NCI-H2107 treated with DMSO at 0.1 percent for 48 hours (cell line): ENCODE measurements at regions not wholly inside any gene's neighbourhood (a gene's known extent, or its start where the extent isn't known, plus 50 kb on each side); places are given as distances from the start of the nearest gene placed in this dataset.
"Not testable (repeated sequence)": the region's sequence is repeated elsewhere in the genome, so short reads cannot be mapped to it uniquely, and the experiment has no call there.

Source experiments
- DNase-seq: peaks from one replicate; lab custom pipeline; 2025; ENCODE audit not compliant: unreplicated experiment; lab: John Stamatoyannopoulos, UW

GRCh38 chr6:71822625-71823024 lies 63.7 kb upstream of the RIMS1 start:
- no peak for DNase-seq

- not testable (repeated sequence) for DNase-seq
These were observed 54.1 kb upstream of the RIMS1 start for GRCh38 chr6:71832110-71832764.
